DOHH2 (cell line): ENCODE measurements at regions not wholly inside any gene's neighbourhood (a gene's known extent, or its start where the extent isn't known, plus 50 kb on each side); places are given as distances from the start of the nearest gene placed in this dataset.

ENCODE experiments used
- EZH2phosphoT487 ChIP-seq: fragments of 200-600 bp; sonication (generic); IDR thresholded peaks from 2 replicates; pipeline ENCODE4 v1.6.1; 2017; ENCODE audit warnings: borderline replicate concordance, mild to moderate bottlenecking, antibody characterized with exemption, low read length, moderate library complexity, mixed read lengths
- TF ChIP-seq, protein P1 (sequence below): fragments of 200-600 bp; sonication (generic); IDR thresholded peaks from one replicate; pipeline ENCODE4 v1.5.1; 2014; ENCODE audit warnings: antibody characterized with exemption, mild to moderate bottlenecking, low read depth, low read length; ENCODE audit not compliant: poor library complexity, severe bottlenecking

DNA sequence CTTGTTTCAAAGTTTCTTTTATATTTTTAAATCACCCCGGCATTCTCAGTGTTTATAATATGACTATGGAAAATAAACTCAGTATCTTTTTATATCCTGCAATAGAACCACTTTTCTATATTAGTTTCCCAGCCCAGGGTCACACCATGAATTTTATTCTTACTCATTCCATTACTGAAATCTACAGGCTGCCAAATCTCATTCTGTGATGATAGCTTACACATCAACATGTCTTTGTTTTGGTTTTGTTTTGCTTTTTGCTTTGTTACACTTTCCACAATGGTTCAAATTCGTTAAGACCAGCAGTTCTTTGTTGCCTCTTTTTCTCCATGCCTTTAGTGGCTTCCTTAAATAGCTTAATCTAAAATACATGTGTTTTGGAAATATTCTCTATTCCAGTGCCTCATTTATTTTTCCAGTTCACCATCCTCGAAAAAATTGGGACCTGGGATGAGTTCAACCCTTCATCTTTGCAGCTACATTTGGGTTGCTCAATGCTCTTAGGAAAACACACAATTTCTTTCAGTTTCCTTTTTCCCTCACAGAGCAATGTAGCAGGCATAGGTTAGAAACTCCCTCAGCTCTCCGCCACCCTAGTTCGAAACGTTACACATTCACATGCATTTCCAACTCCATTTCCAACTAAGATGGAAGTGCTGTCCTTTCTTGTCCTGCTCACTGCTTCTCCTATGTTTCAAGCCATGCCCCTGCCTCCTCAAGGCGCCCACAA, 1146.3 kb downstream of the MAT2B start:
- TF ChIP-seq, protein P1, sequence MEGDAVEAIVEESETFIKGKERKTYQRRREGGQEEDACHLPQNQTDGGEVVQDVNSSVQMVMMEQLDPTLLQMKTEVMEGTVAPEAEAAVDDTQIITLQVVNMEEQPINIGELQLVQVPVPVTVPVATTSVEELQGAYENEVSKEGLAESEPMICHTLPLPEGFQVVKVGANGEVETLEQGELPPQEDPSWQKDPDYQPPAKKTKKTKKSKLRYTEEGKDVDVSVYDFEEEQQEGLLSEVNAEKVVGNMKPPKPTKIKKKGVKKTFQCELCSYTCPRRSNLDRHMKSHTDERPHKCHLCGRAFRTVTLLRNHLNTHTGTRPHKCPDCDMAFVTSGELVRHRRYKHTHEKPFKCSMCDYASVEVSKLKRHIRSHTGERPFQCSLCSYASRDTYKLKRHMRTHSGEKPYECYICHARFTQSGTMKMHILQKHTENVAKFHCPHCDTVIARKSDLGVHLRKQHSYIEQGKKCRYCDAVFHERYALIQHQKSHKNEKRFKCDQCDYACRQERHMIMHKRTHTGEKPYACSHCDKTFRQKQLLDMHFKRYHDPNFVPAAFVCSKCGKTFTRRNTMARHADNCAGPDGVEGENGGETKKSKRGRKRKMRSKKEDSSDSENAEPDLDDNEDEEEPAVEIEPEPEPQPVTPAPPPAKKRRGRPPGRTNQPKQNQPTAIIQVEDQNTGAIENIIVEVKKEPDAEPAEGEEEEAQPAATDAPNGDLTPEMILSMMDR = no peak
- no peak for TF ChIP-seq EZH2phosphoT487
